ENCODE measurements at regions not wholly inside any gene's neighbourhood (a gene's known extent, or its start where the extent isn't known, plus 50 kb on each side); places are given as distances from the start of the nearest gene placed in this dataset.

DNA sequence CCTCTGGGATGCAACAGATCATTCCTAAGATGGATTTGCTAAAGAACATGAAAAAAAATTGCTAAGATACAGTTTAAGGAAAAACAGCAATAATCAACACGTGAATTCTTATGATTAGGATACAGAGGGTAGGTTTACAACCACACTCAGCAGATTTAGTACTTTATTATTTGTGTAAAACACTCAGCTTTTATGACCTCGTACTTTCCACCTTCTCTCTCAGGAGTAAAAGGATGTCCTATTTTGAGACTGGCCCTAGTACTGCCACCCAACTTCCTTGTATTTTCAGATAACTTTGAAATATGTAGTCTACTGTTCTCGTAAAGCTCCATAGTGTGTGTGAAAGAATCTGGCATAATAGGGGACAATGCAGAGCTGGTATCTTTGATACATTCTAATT is 186.1 kb downstream of the ARL4A start:
- Histone ChIP-seq H3K4me2 (ENCODE audit: low read length) (no peak overlapping the region), H3K4me3 (ENCODE audit: low read length) (no peak overlapping the region)

GRCh38 chr7:12879139-12879538 is 191.7 kb downstream of the ARL4A start:
- Histone ChIP-seq H3K27ac (ENCODE audit: low read length) (no peak overlapping the region), H3K4me2 (ENCODE audit: low read length) (no peak overlapping the region), H4K20me1 (ENCODE audit: insufficient read depth, low read length) (no peaks in the 10 kb centered on the region), H3K4me1 (ENCODE audit: low read length) (no peaks in the 10 kb centered on the region), H3K4me3 (ENCODE audit: low read length) (no peak overlapping the region), H3K27me3 (ENCODE audit: low read depth, low read length) (no peaks in the 10 kb centered on the region), H3K9ac (ENCODE audit: low read length) (no peak overlapping the region), H2AFZ (ENCODE audit: low read depth, low read length) (no peak overlapping the region), H3K9me3 (ENCODE audit: insufficient read depth, low read length) (no peaks in the 10 kb centered on the region), H3K36me3 (replicated peaks; ENCODE audit: low read depth, low read length) (no peaks in the 10 kb centered on the region), H3K79me2 (ENCODE audit: low read length) (no peaks in the 10 kb centered on the region)
- TF ChIP-seq CTCF (IDR thresholded peaks at IDR 0.05; ENCODE audit: low read depth, low read length) (no peak), EZH2phosphoT487 (IDR thresholded peaks at IDR 0.05; ENCODE audit: low read depth) (no peak)

More for the DNA sequence above, 186.1 kb downstream of the ARL4A start:
- no peaks in the 10 kb centered on the region for H3K27me3 ChIP-seq (ENCODE audit: low read depth, low read length)
- H3K9ac ChIP-seq (ENCODE audit: low read length) = no peak overlapping the region
- no peak overlapping the region for H2AFZ ChIP-seq (ENCODE audit: low read depth, low read length)
- H3K27ac ChIP-seq (ENCODE audit: low read length) = no peak overlapping the region
- H4K20me1 ChIP-seq (ENCODE audit: insufficient read depth, low read length) = no peaks in the 10 kb centered on the region
- TF ChIP-seq CTCF (IDR thresholded peaks at IDR 0.05; ENCODE audit: low read depth, low read length) (no peak), EZH2phosphoT487 (IDR thresholded peaks at IDR 0.05; ENCODE audit: low read depth) (no peak)
- no peaks in the 10 kb centered on the region for H3K4me1 ChIP-seq (ENCODE audit: low read length)
- no peaks in the 10 kb centered on the region for H3K79me2 ChIP-seq (ENCODE audit: low read length)
- H3K9me3 ChIP-seq (ENCODE audit: insufficient read depth, low read length) = no peaks in the 10 kb centered on the region
- no peaks in the 10 kb centered on the region for H3K36me3 ChIP-seq (replicated peaks; ENCODE audit: low read depth, low read length)

DNA sequence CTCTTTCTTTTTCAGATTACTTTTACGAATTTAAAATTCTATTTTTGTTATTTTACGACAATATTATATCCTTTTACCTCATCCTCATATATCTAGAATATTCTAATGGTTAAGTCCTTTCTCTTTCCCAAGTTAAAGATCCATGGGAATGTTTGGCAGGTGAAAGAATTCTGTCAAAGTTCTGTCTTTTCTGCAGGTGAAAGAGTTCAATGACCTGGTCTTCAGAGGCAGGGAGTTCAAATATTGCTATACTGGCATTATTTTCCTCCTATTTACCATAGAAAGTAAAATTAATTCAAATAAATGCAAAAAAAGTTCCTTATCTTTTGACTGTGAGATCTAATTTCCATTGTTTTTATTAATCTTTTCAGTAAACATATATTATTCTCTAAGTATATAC is 194.3 kb downstream of the ARL4A start:
- Histone ChIP-seq H3K9me3 (ENCODE audit: insufficient read depth, low read length) (no peaks in the 10 kb centered on the region), H3K27me3 (ENCODE audit: low read depth, low read length) (no peaks in the 10 kb centered on the region), H2AFZ (ENCODE audit: low read depth, low read length) (no peak overlapping the region), H3K36me3 (replicated peaks; ENCODE audit: low read depth, low read length) (no peaks in the 10 kb centered on the region), H3K27ac (ENCODE audit: low read length) (no peak overlapping the region), H3K4me2 (ENCODE audit: low read length) (no peak overlapping the region), H3K9ac (ENCODE audit: low read length) (no peak overlapping the region), H3K4me1 (ENCODE audit: low read length) (no peaks in the 10 kb centered on the region), H4K20me1 (ENCODE audit: insufficient read depth, low read length) (no peaks in the 10 kb centered on the region), H3K4me3 (ENCODE audit: low read length) (no peak overlapping the region), H3K79me2 (ENCODE audit: low read length) (no peaks in the 10 kb centered on the region)
- no peak for TF ChIP-seq CTCF (IDR thresholded peaks at IDR 0.05; ENCODE audit: low read depth, low read length)
- TF ChIP-seq EZH2phosphoT487 (IDR thresholded peaks at IDR 0.05; ENCODE audit: low read depth) = no peak

DNA sequence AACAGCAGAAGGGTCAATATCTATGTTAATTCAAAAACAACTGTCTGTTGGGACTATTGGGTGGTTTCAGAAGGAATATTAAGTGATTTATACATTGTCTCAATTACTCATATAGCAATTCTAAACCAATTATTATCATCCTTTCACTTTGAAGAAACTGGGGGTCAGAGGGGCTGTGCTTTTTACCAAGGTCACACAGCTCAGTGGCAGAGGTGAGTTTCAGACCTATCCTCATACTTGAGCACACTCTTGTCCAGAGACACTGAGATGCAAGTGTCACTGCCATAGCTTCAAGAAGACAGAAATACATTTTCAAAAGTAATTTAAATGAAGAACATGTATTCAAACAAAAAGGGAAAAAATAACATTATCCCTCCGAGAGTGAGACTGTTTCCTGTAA is 195.3 kb downstream of the ARL4A start:
- Histone ChIP-seq H3K4me1 (ENCODE audit: low read length) (no peaks in the 10 kb centered on the region), H3K9me3 (ENCODE audit: insufficient read depth, low read length) (no peaks in the 10 kb centered on the region), H3K4me2 (ENCODE audit: low read length) (no peak overlapping the region), H3K36me3 (replicated peaks; ENCODE audit: low read depth, low read length) (no peaks in the 10 kb centered on the region), H3K79me2 (ENCODE audit: low read length) (no peaks in the 10 kb centered on the region), H3K4me3 (ENCODE audit: low read length) (no peak overlapping the region), H4K20me1 (ENCODE audit: insufficient read depth, low read length) (no peaks in the 10 kb centered on the region), H3K27me3 (ENCODE audit: low read depth, low read length) (no peaks in the 10 kb centered on the region), H2AFZ (ENCODE audit: low read depth, low read length) (no peak overlapping the region), H3K27ac (ENCODE audit: low read length) (no peak overlapping the region), H3K9ac (ENCODE audit: low read length) (no peak overlapping the region)
- no peak for TF ChIP-seq EZH2phosphoT487 (IDR thresholded peaks at IDR 0.05; ENCODE audit: low read depth)
- TF ChIP-seq CTCF (IDR thresholded peaks at IDR 0.05; ENCODE audit: low read depth, low read length) = no peak

Data from OCI-LY3 (cell line).